SK-N-SH treated with all-trans-retinoic acid at 6 μM for 48 hours (cell line): ENCODE measurements at regions not wholly inside any gene's neighbourhood (a gene's known extent, or its start where the extent isn't known, plus 50 kb on each side); places are given as distances from the start of the nearest gene placed in this dataset.

Experiments used
- ATAC-seq: fragments of 200-7000 bp; cut with Tn5 transposase; 3 replicates; pipeline ENCODE4 v1.9.1; 2020; ENCODE audit warnings: mild to moderate bottlenecking, moderate library complexity
- BACH2 ChIP-seq: fragments of 250-450 bp; sonication (Bioruptor Pico); IDR thresholded peaks from 2 replicates; pipeline ENCODE4 v1.9.0; 2021; ENCODE audit warnings: mild to moderate bottlenecking, borderline replicate concordance
- CSDC2 ChIP-seq: fragments of 250-450 bp; sonication (Bioruptor Pico); IDR thresholded peaks from 2 replicates; pipeline ENCODE4 v1.5.0; 2020; ENCODE audit warnings: mild to moderate bottlenecking, moderate library complexity
- ESRRG ChIP-seq: fragments of 250-450 bp; sonication (Bioruptor Pico); IDR thresholded peaks from 2 replicates; pipeline ENCODE4 v1.6.1; 2021; ENCODE audit warnings: mild to moderate bottlenecking
- GLIS3 ChIP-seq: fragments of 250-450 bp; sonication (Bioruptor Pico); IDR thresholded peaks from 2 replicates; pipeline ENCODE4 v1.5.0; 2020; ENCODE audit warnings: mild to moderate bottlenecking, moderate library complexity
- ISL1 ChIP-seq: fragments of 250-450 bp; sonication (Bioruptor Pico); IDR thresholded peaks from 2 replicates; pipeline ENCODE4 v2.1.2; 2022; ENCODE audit warnings: mild to moderate bottlenecking, moderate library complexity
- OSR1 ChIP-seq: fragments of 250-450 bp; sonication (Bioruptor Pico); IDR thresholded peaks from 2 replicates; pipeline ENCODE4 v1.8.0; 2022; ENCODE audit warnings: moderate library complexity, mild to moderate bottlenecking, inconsistent platforms
- PATZ1 ChIP-seq: fragments of 250-450 bp; sonication (Bioruptor Pico); IDR thresholded peaks from 2 replicates; pipeline ENCODE4 v1.8.0; 2020; ENCODE audit warnings: mild to moderate bottlenecking, moderate library complexity, borderline replicate concordance
- POU6F1 ChIP-seq: fragments of 250-450 bp; sonication (Bioruptor Pico); IDR thresholded peaks from 2 replicates; pipeline ENCODE4 v1.8.0; 2021; ENCODE audit warnings: low read depth, mild to moderate bottlenecking, moderate library complexity, borderline replicate concordance
- PPARA ChIP-seq: fragments of 250-450 bp; sonication (Bioruptor Pico); IDR thresholded peaks from 2 replicates; pipeline ENCODE4 v1.5.0; 2020; ENCODE audit warnings: mild to moderate bottlenecking, borderline replicate concordance
- RARB ChIP-seq: fragments of 250-450 bp; sonication (Bioruptor Pico); IDR thresholded peaks from 2 replicates; pipeline ENCODE4 v1.8.0; 2021; ENCODE audit warnings: mild to moderate bottlenecking, moderate library complexity
- SNAI2 ChIP-seq: fragments of 250-450 bp; sonication (Bioruptor Pico); IDR thresholded peaks from 2 replicates; pipeline ENCODE4 v1.5.0; 2020; ENCODE audit warnings: mild to moderate bottlenecking, moderate library complexity
- TCF4 ChIP-seq: fragments of 250-450 bp; sonication (Bioruptor Pico); IDR thresholded peaks from 2 replicates; pipeline ENCODE4 v1.8.0; 2021; ENCODE audit warnings: mild to moderate bottlenecking, moderate library complexity, borderline replicate concordance
- TOX ChIP-seq: fragments of 250-450 bp; sonication (Bioruptor Pico); IDR thresholded peaks from 2 replicates; pipeline ENCODE4 v1.8.0; 2021; ENCODE audit warnings: mild to moderate bottlenecking, moderate library complexity, borderline replicate concordance
- ZFP3 ChIP-seq: fragments of 250-450 bp; sonication (Bioruptor Pico); IDR thresholded peaks from 2 replicates; pipeline ENCODE4 v1.5.0; 2020; ENCODE audit warnings: mild to moderate bottlenecking, moderate library complexity
- ZFP30 ChIP-seq: fragments of 450-650 bp; formaldehyde crosslinking; IDR thresholded peaks from 2 replicates; pipeline ENCODE4 v1.5.0; 2022; ENCODE audit warnings: mild to moderate bottlenecking, moderate library complexity
- ZNF565 ChIP-seq: fragments of 450-650 bp; formaldehyde crosslinking; conservative IDR thresholded peaks from 2 replicates; pipeline ENCODE4 v1.5.0; 2020; ENCODE audit warnings: low read depth, mild to moderate bottlenecking, moderate library complexity
- ZNF8 ChIP-seq: fragments of 450-650 bp; formaldehyde crosslinking; IDR thresholded peaks from 2 replicates; pipeline ENCODE4 v1.5.0; 2020; ENCODE audit warnings: mild to moderate bottlenecking, moderate library complexity
- TF ChIP-seq, protein P1 (sequence below): fragments of 250-450 bp; sonication (Bioruptor Pico); IDR thresholded peaks from 2 replicates; pipeline ENCODE4 v1.5.0; 2020; ENCODE audit warnings: mild to moderate bottlenecking, moderate library complexity
- TF ChIP-seq, protein P2 (sequence below): fragments of 250-450 bp; sonication (Bioruptor Pico); IDR thresholded peaks from 2 replicates; pipeline ENCODE4 v1.5.1; 2021; ENCODE audit warnings: mild to moderate bottlenecking, moderate library complexity
- TF ChIP-seq, protein P3 (sequence below): fragments of 250-450 bp; sonication (Bioruptor Pico); IDR thresholded peaks from 2 replicates; pipeline ENCODE4 v1.5.1; 2020; ENCODE audit warnings: low read depth, mild to moderate bottlenecking, moderate library complexity

DNA sequence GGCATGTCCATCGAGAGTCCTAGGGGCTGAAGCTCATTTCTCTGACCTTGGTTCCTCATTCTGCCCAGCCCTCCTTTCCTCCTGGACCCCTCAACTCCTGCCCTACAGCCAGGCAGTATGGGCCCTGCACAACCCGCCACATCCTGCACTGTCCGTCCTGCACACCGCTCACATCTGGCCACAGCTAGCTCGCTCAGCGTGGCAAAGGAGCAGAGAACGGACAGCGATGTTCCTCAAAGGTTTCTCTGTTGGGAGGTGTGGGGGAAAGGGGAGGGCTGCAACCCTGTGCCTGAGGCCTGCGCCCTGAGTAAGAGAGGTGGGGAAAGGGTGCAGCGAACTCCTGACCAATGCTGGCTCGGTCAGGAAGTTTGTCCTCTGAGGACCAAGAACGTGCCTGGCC lies 90.1 kb downstream of the PXDC1 start:
- no peak for TF ChIP-seq OSR1
- TF ChIP-seq BACH2 (CRISPR knock-in tag), result no peak
- no peak for TF ChIP-seq RARB (CRISPR knock-in tag)
- TF ChIP-seq TOX (CRISPR knock-in tag), result no peak
- no peak for ATAC-seq

DNA sequence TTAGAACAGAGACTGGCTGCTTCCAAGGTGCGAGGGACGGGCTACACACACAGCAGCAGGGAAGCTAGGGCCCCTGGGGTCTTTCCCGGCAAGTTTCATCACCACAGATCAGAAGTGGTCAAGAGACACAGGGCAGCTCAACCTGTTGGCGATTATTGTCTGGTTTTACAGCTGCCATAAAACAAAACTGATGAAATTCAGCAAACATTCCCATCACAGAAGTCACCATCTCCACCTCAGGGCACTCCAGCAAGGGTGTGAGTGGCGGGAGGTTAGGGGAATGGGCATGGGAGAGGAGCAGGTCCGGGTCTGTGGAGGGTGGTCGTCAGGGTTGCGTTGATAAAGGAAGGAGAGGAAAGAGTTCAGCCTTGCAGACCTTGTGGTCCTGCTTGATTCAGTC lies 91.0 kb downstream of the PXDC1 start:
- ATAC-seq, result no peak
- no peak for TF ChIP-seq ZFP3 (CRISPR knock-in tag)
- no peak for TF ChIP-seq SNAI2 (CRISPR knock-in tag)
- TF ChIP-seq PPARA, result no peak
- TF ChIP-seq ISL1 (CRISPR knock-in tag), result no peak
- no peak for TF ChIP-seq ZFP30 (CRISPR knock-in tag)
- TF ChIP-seq POU6F1 (CRISPR knock-in tag), result no peak
- no peak for TF ChIP-seq TOX (CRISPR knock-in tag)
- TF ChIP-seq ZNF565 (CRISPR knock-in tag), result no peak
- TF ChIP-seq, protein P1, sequence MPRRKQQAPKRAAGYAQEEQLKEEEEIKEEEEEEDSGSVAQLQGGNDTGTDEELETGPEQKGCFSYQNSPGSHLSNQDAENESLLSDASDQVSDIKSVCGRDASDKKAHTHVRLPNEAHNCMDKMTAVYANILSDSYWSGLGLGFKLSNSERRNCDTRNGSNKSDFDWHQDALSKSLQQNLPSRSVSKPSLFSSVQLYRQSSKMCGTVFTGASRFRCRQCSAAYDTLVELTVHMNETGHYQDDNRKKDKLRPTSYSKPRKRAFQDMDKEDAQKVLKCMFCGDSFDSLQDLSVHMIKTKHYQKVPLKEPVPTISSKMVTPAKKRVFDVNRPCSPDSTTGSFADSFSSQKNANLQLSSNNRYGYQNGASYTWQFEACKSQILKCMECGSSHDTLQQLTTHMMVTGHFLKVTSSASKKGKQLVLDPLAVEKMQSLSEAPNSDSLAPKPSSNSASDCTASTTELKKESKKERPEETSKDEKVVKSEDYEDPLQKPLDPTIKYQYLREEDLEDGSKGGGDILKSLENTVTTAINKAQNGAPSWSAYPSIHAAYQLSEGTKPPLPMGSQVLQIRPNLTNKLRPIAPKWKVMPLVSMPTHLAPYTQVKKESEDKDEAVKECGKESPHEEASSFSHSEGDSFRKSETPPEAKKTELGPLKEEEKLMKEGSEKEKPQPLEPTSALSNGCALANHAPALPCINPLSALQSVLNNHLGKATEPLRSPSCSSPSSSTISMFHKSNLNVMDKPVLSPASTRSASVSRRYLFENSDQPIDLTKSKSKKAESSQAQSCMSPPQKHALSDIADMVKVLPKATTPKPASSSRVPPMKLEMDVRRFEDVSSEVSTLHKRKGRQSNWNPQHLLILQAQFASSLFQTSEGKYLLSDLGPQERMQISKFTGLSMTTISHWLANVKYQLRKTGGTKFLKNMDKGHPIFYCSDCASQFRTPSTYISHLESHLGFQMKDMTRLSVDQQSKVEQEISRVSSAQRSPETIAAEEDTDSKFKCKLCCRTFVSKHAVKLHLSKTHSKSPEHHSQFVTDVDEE (CRISPR knock-in tag), result no peak

DNA sequence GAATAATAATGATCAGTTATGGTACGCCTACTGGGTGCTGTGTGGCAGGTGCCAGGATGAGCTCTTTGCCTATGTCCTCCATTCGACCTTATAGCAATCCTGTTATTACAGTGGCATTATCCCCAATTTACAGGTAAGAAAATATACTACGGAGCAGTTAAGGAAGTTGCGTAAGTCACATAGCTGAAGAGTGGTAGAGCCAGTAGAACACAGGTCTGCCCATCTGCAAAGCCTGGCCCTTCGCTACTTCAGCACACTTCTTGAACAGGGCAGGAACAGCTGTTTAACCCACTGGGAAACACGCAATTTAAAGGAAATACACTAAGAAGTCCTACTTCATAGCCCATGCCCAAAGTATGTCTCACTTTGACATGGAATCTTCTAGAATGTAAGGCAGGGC lies 91.8 kb downstream of the PXDC1 start:
- TF ChIP-seq, protein P2, sequence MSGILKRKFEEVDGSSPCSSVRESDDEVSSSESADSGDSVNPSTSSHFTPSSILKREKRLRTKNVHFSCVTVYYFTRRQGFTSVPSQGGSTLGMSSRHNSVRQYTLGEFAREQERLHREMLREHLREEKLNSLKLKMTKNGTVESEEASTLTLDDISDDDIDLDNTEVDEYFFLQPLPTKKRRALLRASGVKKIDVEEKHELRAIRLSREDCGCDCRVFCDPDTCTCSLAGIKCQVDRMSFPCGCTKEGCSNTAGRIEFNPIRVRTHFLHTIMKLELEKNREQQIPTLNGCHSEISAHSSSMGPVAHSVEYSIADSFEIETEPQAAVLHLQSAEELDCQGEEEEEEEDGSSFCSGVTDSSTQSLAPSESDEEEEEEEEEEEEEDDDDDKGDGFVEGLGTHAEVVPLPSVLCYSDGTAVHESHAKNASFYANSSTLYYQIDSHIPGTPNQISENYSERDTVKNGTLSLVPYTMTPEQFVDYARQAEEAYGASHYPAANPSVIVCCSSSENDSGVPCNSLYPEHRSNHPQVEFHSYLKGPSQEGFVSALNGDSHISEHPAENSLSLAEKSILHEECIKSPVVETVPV (CRISPR knock-in tag), result no peak
- TF ChIP-seq, protein P3, sequence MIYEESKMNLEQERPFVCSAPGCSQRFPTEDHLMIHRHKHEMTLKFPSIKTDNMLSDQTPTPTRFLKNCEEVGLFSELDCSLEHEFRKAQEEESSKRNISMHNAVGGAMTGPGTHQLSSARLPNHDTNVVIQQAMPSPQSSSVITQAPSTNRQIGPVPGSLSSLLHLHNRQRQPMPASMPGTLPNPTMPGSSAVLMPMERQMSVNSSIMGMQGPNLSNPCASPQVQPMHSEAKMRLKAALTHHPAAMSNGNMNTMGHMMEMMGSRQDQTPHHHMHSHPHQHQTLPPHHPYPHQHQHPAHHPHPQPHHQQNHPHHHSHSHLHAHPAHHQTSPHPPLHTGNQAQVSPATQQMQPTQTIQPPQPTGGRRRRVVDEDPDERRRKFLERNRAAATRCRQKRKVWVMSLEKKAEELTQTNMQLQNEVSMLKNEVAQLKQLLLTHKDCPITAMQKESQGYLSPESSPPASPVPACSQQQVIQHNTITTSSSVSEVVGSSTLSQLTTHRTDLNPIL (CRISPR knock-in tag), result no peak
- TF ChIP-seq RARB (CRISPR knock-in tag) (no peak), PPARA (no peak), ZNF8 (no peak), ESRRG (no peak), ZFP3 (CRISPR knock-in tag) (no peak)
- ATAC-seq, result no peak

DNA sequence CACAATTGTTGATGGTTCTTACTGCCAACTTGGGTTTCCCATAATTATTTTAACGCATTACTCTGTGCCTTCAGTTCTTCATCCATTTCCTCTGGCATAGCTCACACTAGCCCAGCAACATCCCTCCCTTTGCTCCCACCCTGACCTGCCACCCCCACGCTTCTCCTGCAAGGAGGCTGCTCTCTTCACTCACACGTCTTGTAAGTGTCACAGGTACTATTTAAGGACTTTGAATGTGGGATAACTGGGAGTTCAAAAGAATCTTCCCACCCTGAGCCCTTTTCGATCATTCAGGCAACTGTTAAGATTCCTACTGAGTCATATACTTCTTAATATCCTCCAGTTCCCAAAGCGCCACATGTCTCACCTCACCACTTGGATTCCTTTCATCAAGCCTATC lies 95.4 kb downstream of the PXDC1 start:
- no peak for ATAC-seq
- TF ChIP-seq ESRRG (no peak), RARB (CRISPR knock-in tag) (no peak)
- TF ChIP-seq, all 23 proteins: peak for 0

DNA sequence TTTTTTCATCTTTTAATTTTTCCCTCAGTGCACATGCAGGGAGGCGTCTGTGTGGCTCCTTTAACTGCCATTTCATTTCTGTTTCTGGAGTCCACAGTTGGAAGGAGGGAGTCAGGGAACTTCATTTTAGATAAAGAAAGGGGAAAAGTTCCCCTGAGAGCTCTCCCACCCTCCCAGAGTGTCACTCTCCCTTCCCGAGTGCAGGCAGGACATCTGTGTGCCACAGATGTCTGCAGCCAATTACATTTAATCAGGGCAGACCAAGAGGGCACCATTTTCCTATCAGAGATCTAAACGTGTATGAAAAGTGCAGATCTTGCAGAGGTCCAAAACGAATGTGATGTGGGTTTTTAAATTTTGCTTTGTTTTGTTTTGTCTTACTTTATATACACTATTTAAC lies 96.6 kb downstream of the PXDC1 start:
- no peak for ATAC-seq
- TF ChIP-seq ZFP30 (CRISPR knock-in tag), result no peak
- TF ChIP-seq GLIS3 (CRISPR knock-in tag), result no peak
- TF ChIP-seq CSDC2 (CRISPR knock-in tag), result no peak
- TF ChIP-seq OSR1, result no peak
- TF ChIP-seq TOX (CRISPR knock-in tag), result no peak
- TF ChIP-seq PATZ1 (CRISPR knock-in tag), result no peak
- no peak for TF ChIP-seq RARB (CRISPR knock-in tag)
- TF ChIP-seq ZFP3 (CRISPR knock-in tag), result no peak
- no peak for TF ChIP-seq POU6F1 (CRISPR knock-in tag)
- TF ChIP-seq, protein P3 (CRISPR knock-in tag), result no peak
- TF ChIP-seq TCF4 (CRISPR knock-in tag), result no peak
- TF ChIP-seq ZNF565 (CRISPR knock-in tag), result no peak
- TF ChIP-seq ISL1 (CRISPR knock-in tag), result no peak
- TF ChIP-seq, all 23 proteins: peak for 0
